Epithelial cell of proximal tubule (primary cell): ENCODE measurements at regions not wholly inside any gene's neighbourhood (a gene's known extent, or its start where the extent isn't known, plus 50 kb on each side); places are given as distances from the start of the nearest gene placed in this dataset.
"Not testable (repeated sequence)": the region's sequence is repeated elsewhere in the genome, so short reads cannot be mapped to it uniquely, and the experiment has no call there.

Source experiments
- DNase-seq: peaks from one replicate; pipeline ENCODE4 v3.0.0-alpha.2; 2011; ENCODE audit warnings: low read depth
- H3K4me3 ChIP-seq: 2 replicates; pipeline ENCODE4 v1.5.1; 2011; ENCODE audit warnings: low read depth, mild to moderate bottlenecking, low read length
- TF ChIP-seq, protein P1 (sequence below): conservative IDR thresholded peaks from 2 replicates; pipeline ENCODE4 v1.5.1; 2012; ENCODE audit warnings: low read depth, mild to moderate bottlenecking, low read length

DNA sequence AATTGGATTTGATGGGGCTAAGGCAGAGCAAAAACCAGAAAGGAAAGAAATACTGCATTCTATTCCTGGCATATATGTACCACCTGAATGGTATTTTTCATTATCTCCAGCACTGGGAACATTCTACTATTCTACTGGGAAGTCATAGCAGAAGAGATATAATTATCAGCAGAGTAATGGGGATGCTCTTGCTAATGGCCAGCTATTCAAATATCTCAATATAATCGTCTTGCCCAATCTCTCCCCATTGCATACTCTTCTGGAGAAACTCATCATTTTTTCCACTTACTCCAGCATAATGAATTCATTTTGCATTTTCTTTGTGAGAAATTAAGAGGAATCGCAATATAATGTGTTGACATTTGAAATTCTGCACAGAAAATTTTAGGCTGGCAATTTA is 1794.7 kb upstream of the PIK3C3 start:
- TF ChIP-seq, protein P1, sequence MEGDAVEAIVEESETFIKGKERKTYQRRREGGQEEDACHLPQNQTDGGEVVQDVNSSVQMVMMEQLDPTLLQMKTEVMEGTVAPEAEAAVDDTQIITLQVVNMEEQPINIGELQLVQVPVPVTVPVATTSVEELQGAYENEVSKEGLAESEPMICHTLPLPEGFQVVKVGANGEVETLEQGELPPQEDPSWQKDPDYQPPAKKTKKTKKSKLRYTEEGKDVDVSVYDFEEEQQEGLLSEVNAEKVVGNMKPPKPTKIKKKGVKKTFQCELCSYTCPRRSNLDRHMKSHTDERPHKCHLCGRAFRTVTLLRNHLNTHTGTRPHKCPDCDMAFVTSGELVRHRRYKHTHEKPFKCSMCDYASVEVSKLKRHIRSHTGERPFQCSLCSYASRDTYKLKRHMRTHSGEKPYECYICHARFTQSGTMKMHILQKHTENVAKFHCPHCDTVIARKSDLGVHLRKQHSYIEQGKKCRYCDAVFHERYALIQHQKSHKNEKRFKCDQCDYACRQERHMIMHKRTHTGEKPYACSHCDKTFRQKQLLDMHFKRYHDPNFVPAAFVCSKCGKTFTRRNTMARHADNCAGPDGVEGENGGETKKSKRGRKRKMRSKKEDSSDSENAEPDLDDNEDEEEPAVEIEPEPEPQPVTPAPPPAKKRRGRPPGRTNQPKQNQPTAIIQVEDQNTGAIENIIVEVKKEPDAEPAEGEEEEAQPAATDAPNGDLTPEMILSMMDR, result no peak
- no peak overlapping the region for H3K4me3 ChIP-seq
- DNase-seq, result no peak

DNA sequence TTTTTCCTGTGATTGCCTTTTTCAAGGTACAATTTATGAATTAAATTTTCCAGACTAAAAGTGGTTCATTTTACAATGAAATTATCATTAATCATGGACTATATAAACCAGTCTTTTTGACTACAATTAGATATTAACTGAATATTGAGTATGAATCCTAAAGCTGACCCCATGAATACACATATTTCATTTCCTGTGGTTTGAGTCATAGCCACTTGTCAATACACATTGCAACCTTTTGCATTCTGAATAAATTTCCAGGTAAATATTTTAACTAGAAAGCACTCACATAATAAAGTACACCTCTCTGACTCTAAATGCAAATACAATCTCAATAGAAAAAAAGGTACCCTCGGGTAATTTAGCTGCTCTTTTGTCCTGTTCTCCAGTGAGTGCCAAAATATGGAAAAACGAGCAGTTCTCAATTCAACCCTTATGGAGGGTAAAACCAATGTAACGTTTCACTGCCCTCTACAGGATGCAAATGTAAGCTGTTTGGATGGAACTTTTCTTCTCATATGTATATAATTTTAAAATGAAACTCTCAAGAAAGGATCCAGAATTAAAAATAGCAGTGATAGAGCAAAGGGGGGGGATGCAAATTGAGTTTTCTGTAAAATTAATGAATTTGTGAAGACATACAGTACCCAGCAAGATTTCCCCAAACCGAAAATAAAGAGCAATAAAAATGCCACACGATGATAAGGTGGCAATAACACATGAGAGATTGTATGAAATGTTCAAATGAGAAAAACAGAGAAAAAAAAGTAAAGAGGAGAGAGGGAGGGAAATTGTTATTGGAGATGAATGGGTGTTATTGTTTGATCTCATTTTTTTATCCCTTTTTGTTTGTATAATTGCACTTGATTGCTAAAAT is 1795.7 kb upstream of the PIK3C3 start:
- TF ChIP-seq, protein P1, result peak; percentile 76
- no peak overlapping the region for H3K4me3 ChIP-seq
- DNase-seq, result no peak

DNA sequence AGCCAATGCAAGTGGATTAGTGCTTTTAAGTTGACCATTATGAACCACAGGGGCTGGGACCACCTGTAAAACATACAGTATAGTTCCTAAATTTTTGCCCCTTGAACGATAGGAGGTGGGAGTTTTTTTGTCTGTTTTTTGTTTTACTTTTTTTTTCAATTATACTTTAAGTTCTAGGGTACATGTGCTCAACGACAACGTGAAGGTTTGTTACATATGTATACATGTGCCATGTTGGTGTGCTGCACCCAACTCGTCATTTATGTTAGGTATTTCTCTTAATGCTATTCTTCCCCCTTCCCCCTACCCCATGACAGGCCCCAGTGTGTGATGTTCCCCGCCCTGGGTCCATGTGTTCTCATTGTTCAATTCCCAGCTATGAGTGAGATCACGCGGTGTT is 1797.9 kb upstream of the PIK3C3 start:
- no peak for DNase-seq
- TF ChIP-seq, protein P1, result no peak
- H3K4me3 ChIP-seq, result no peak overlapping the region

DNA sequence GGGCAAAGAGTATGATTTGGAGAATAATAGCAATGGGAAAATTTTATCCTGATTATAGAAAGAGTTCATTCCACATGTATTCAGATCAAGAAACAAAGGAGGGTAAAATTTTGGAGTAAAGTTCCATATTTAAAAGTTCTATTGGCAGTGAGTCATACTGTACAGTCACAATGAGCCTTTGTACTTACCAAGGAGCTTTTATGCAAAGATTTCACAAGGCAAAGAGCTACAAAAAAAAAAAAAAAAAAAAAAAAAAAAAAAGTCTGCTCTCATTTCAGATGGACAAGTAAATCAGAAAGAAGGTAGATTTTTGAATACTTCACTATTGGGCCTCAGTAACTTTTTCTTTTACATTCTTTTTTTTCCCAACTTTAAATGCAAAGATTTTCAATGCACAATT is 1802.2 kb upstream of the PIK3C3 start:
- no peak for DNase-seq
- no peak overlapping the region for H3K4me3 ChIP-seq
- TF ChIP-seq, protein P1, result no peak

DNA sequence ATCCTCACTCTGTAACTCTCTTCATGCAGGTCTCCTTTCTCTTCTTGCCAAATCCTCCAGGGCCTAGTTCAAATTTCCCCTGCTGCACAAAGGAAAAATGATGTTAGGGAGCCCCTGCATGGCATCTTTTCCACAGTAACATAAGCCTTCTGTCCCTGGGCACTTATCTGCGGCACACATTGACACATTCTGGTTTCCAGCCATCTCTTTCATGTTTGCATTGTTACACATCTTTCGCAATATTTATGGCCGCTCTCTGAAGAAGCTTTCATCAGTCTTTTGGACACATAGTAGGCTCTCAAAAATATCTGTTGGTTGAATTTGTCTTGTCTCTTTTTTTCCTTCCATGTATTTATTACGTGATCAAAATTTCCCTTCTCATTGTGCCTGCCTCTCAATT is 1806.1 kb upstream of the PIK3C3 start:
- no peak for DNase-seq
- TF ChIP-seq, protein P1, result no peak
- no peak overlapping the region for H3K4me3 ChIP-seq

DNA sequence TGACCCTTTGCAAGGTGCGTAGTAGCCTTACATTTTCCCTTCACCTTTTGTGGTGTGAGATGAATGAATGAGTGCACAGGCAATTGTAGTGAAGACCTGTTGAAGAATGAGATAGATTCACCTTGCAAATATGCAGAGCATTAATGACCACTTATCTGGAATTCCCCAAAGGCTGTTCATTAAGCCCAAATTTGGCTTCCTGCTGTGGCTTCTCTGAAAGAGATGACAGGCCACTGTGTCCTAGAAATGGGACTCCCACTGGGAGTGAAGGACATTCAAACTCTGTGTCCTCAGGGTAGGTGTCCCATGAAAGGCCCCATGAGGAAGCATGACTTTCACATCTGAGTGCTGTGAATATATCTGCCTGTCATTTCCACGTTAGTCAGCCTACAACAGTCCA is 1821.8 kb upstream of the PIK3C3 start:
- TF ChIP-seq, protein P1, result no peak
- H3K4me3 ChIP-seq, result no peak overlapping the region
- DNase-seq, result peak; percentile 3

DNA sequence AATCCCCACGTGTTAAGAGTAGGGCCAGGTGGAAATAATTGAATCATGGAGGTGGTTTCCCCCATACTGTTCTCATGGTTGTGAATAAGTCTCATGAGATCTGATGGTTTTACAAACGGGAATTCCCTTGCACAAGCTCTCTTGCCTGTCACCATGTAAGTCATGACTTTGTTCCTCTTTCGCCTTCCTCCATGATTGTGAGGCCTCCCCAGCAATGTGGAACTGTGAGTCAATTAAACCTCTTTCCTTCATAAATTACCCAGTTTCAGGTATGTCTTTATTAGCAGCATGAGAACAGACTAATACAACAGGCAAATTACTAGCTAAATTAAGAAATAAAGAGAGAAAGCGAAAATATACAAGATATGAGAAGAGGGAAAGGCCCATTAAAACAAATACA is 1822.6 kb upstream of the PIK3C3 start:
- H3K4me3 ChIP-seq, result not testable (repeated sequence)

More for the DNA sequence above, 1822.6 kb upstream of the PIK3C3 start:
- not testable (repeated sequence) for DNase-seq
